ENCODE measurements at regions not wholly inside any gene's neighbourhood (a gene's known extent, or its start where the extent isn't known, plus 50 kb on each side); places are given as distances from the start of the nearest gene placed in this dataset.

GRCh38 chr9:126226991-126227936 lies 99.4 kb upstream of the MVB12B start:
- no peaks in the 10 kb centered on the region for H3K36me3 Mint-ChIP-seq (ENCODE audit: low read depth)
- no peak overlapping the region for H3K27ac Mint-ChIP-seq
- no peaks in the 10 kb centered on the region for H3K9me3 Mint-ChIP-seq
- H3K4me3 Mint-ChIP-seq = no peak overlapping the region
- no peaks in the 10 kb centered on the region for H3K4me1 Mint-ChIP-seq (ENCODE audit: low read depth)
- peaks cover 33% of the 10 kb centered on the region for H3K27me3 Mint-ChIP-seq

- H3K4me1 Mint-ChIP-seq (ENCODE audit: low read depth) = no peaks in the 10 kb centered on the region
- no peaks in the 10 kb centered on the region for H3K36me3 Mint-ChIP-seq (ENCODE audit: low read depth)
- H3K27ac Mint-ChIP-seq = no peak overlapping the region
- no peak overlapping the region for H3K4me3 Mint-ChIP-seq
- peaks cover 29% of the 10 kb centered on the region for H3K27me3 Mint-ChIP-seq
- no peaks in the 10 kb centered on the region for H3K9me3 Mint-ChIP-seq
Measured at GRCh38 chr9:126228111-126228780, 98.4 kb upstream of the MVB12B start.

- H3K27ac Mint-ChIP-seq = no peak overlapping the region
- H3K4me3 Mint-ChIP-seq = no peak overlapping the region
- no peaks in the 10 kb centered on the region for H3K4me1 Mint-ChIP-seq (ENCODE audit: low read depth)
- no peaks in the 10 kb centered on the region for H3K9me3 Mint-ChIP-seq
- peaks cover 23% of the 10 kb centered on the region for H3K27me3 Mint-ChIP-seq
- H3K36me3 Mint-ChIP-seq (ENCODE audit: low read depth) = no peaks in the 10 kb centered on the region
Measured at GRCh38 chr9:126228781-126229444, 97.7 kb upstream of the MVB12B start.

- Mint-ChIP-seq H3K27me3 (peaks cover 17% of the 10 kb centered on the region), H3K4me1 (ENCODE audit: low read depth) (no peaks in the 10 kb centered on the region), H3K9me3 (no peaks in the 10 kb centered on the region), H3K36me3 (ENCODE audit: low read depth) (no peaks in the 10 kb centered on the region), H3K27ac (no peak overlapping the region), H3K4me3 (no peak overlapping the region)
Measured at GRCh38 chr9:126229501-126229900, 97.1 kb upstream of the MVB12B start.

DNA sequence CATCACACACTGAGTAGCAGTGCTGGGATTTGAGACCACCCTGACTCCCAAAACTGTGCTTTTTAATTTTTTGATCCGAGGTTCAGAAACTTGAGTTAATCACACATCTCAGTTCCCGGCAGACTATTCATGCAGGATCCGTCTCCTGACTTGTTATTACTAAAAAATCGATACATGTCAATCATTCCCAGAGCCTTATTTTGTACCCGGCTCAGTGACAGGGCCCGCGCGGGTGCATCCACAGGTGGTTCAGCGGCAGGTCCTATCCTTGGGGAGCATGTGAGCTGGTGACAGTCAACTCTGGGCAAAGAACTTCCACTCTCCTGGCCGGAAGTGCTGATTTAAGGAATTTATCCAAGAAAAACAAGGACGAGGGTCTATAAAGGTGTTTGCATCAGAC lies 95.9 kb upstream of the MVB12B start:
- Mint-ChIP-seq H3K4me3 (no peak overlapping the region), H3K9me3 (no peaks in the 10 kb centered on the region), H3K27me3 (peaks cover 11% of the 10 kb centered on the region), H3K4me1 (ENCODE audit: low read depth) (no peaks in the 10 kb centered on the region), H3K27ac (no peak overlapping the region), H3K36me3 (ENCODE audit: low read depth) (no peaks in the 10 kb centered on the region)

DNA sequence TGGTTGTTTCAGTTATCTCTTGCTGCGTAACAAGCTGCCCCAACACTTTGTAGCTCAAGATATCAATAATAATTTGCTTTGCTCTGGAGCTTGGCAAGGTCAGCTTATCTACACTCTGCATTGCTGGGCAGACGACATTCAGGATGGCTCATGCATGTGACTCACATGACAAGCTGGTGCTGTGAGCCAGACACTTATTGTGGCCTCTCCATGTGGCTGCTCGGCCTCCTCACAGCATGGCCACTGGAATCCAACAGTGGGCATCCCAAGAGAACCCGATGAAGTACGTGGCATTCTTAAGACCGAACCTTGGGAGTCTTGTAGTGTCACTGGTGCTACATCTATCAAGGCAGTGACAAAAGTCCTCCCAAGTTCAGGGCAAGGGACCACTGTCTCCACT lies 94.2 kb upstream of the MVB12B start:
- Mint-ChIP-seq H3K36me3 (ENCODE audit: low read depth) (no peaks in the 10 kb centered on the region), H3K4me3 (no peak overlapping the region), H3K27me3 (peaks cover 8% of the 10 kb centered on the region), H3K27ac (no peak overlapping the region), H3K9me3 (no peaks in the 10 kb centered on the region), H3K4me1 (ENCODE audit: low read depth) (no peaks in the 10 kb centered on the region)

DNA sequence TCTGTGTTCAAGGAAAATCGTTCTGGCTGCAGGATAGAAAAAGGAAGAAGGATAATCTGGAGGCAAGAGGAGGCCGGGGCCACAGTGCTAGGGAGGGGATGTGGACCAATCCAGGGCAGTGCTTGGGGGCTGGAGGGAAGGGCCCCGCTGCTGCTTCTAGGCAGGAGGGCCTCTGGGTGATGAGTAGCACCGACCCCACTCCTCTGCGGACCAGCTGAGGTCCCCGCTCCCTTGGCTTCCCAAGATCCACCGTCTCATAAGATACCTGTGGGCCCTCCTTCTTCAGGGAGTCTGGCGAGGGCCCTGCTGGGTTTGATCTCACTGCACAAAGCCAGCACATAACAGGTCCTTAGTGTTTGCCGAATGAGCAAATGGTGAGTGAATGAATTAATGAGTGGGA lies 93.5 kb upstream of the MVB12B start:
- Mint-ChIP-seq H3K27ac (no peak overlapping the region), H3K36me3 (ENCODE audit: low read depth) (no peaks in the 10 kb centered on the region), H3K4me1 (ENCODE audit: low read depth) (no peaks in the 10 kb centered on the region), H3K4me3 (no peak overlapping the region), H3K27me3 (peaks cover 6% of the 10 kb centered on the region), H3K9me3 (no peaks in the 10 kb centered on the region)

DNA sequence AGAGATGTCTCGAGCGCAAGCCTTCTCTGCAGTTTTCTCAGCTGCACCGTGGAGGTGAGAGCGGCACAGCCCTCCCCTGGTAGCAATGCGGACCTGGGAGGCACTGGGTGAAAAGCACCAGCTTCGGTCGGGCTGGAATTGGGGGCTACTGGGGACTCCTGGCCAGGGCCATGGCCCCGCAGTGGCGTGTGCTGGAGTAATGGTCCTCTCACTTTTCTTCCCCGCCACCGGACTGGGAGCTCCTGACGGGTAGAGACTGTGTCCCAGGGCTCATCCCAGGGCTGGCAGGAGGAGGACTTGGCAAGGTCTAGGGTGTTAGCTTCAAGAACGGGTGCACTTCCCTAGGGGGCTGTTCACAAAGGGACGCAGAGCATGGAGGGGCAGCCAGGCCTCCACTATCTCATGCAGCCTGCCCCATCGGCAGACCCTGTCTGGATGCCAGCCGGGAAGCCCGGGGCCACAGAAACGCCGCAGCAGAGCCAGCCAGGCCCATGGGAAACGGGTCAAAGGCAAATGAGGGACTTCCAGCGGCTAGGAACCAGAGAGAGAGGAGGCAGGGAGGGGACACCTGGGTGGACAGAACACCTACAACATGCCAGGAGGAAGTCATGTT lies 92.6 kb upstream of the MVB12B start:
- Mint-ChIP-seq H3K4me1 (ENCODE audit: low read depth) (no peaks in the 10 kb centered on the region), H3K36me3 (ENCODE audit: low read depth) (no peaks in the 10 kb centered on the region), H3K27ac (no peak overlapping the region), H3K4me3 (no peak overlapping the region), H3K27me3 (peaks cover 5% of the 10 kb centered on the region), H3K9me3 (no peaks in the 10 kb centered on the region)

DNA sequence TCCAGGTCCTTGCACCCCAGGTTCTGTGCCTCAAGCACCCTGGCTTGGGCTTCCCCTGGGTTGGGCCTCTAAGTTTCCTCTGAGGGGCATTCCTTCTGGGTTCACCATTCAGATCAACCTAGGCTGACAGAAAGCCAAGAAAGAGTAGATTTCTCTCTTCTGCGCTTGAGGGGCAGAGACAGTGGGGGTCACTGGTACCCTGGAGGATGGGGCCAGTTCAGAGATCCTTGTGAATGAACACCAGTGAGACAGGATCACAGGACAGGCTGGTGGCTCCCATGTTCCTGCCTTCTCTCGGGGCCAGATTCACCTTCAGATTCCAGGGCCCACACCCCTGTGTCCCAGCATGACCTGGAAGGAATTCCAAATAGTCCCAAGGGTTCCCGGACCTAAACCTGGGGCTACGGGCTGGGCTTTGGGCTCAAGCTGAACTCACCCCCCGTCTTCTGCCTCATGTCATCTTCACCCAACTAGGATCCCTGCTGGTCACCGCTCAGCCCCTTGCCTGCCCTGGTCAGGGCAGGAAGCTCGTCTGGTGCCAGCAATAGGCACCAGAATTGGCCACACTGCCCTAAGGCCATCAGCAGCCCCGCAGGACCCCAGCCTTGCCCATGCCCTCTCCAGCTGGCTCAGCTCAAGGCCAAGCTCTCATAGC lies 91.8 kb upstream of the MVB12B start:
- no peaks in the 10 kb centered on the region for H3K36me3 Mint-ChIP-seq (ENCODE audit: low read depth)
- no peaks in the 10 kb centered on the region for H3K4me1 Mint-ChIP-seq (ENCODE audit: low read depth)

GRCh38 chr9:126235336-126236243 lies 91.0 kb upstream of the MVB12B start:
- H3K4me3 Mint-ChIP-seq = no peak overlapping the region

More for the DNA sequence above, 91.8 kb upstream of the MVB12B start:
- peaks cover 5% of the 10 kb centered on the region for H3K27me3 Mint-ChIP-seq
- no peaks in the 10 kb centered on the region for H3K9me3 Mint-ChIP-seq
- H3K4me3 Mint-ChIP-seq = no peak overlapping the region
- no peak overlapping the region for H3K27ac Mint-ChIP-seq

DNA sequence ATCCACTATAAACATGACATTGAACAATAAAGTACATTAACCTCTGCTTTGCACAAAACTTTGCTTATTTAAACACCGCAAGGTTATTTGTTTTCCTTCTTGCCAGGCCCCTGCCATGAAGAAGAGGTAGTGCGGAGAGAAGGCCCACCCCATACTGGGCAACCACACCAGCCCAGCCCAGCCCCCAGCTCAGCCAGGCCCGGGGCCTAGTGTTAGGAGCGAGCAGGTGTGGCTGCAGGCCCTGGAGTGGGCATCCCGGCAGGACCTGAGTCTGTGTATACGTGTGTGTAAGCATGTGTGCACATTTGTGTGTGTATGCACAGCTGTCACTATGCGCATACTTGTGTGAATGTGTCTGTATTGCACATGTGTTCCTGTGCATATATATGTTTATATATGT lies 90.4 kb upstream of the MVB12B start:
- H3K9me3 Mint-ChIP-seq = no peaks in the 10 kb centered on the region

More at GRCh38 chr9:126235336-126236243, 91.0 kb upstream of the MVB12B start:
- H3K27me3 Mint-ChIP-seq = peaks cover 5% of the 10 kb centered on the region
- H3K27ac Mint-ChIP-seq = no peak overlapping the region
- no peaks in the 10 kb centered on the region for H3K9me3 Mint-ChIP-seq
- H3K4me1 Mint-ChIP-seq (ENCODE audit: low read depth) = no peaks in the 10 kb centered on the region
- no peaks in the 10 kb centered on the region for H3K36me3 Mint-ChIP-seq (ENCODE audit: low read depth)

DNA sequence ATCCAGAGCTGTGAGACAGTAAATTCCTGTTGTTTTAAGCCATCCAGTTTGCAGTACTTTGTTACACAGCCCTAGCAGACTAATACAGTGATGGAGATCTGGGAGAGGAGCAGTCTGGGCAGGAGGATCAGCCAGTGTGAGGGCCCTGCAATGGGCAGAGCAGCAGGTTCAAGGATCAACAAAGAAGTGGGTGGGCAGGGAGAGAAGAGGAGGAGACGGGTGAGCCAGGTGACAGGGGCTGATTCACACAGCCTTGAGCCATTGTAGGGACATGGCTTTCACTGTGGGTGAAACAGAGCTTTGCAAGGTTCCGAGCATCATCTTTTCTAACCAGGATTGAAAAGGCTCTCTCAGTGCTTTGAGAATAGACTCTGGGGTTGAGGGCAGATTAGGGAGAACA lies 88.2 kb upstream of the MVB12B start:
- Mint-ChIP-seq H3K4me3 (no peak overlapping the region), H3K4me1 (ENCODE audit: low read depth) (no peaks in the 10 kb centered on the region), H3K9me3 (no peaks in the 10 kb centered on the region), H3K36me3 (ENCODE audit: low read depth) (no peaks in the 10 kb centered on the region), H3K27ac (no peak overlapping the region), H3K27me3 (peaks cover 5% of the 10 kb centered on the region)

More for the DNA sequence above, 90.4 kb upstream of the MVB12B start:
- Mint-ChIP-seq H3K27me3 (peaks cover 5% of the 10 kb centered on the region), H3K4me3 (no peak overlapping the region), H3K27ac (no peak overlapping the region), H3K36me3 (ENCODE audit: low read depth) (no peaks in the 10 kb centered on the region), H3K4me1 (ENCODE audit: low read depth) (no peaks in the 10 kb centered on the region)

DNA sequence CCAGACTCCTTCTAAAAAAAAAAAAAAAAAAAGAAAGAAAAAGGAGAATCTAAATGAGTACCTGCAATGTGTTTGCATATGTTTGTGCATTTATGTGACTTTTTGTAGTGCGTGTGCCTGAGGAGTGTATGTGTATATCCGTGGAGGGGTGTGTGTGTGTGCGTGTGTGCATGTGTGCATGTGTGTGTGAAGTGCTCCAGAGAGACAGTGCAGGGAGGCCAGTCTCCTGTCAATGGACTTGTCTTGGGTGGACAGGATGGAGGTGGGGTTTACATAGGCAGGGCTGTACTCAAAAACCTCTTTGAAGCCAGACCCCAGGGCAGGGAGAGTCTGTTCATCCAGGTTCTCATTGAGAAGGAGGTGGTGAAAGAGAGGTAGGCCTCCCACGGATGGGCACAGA lies 87.1 kb upstream of the MVB12B start:
- no peaks in the 10 kb centered on the region for H3K4me1 Mint-ChIP-seq (ENCODE audit: low read depth)

More for the DNA sequence above, 87.1 kb upstream of the MVB12B start:
- no peaks in the 10 kb centered on the region for H3K9me3 Mint-ChIP-seq
- no peaks in the 10 kb centered on the region for H3K36me3 Mint-ChIP-seq (ENCODE audit: low read depth)
- H3K4me3 Mint-ChIP-seq = no peak overlapping the region
- peaks cover 5% of the 10 kb centered on the region for H3K27me3 Mint-ChIP-seq
- no peak overlapping the region for H3K27ac Mint-ChIP-seq
